Omental fat pad (tissue), 3 donors: ENCODE measurements at regions not wholly inside any gene's neighbourhood (a gene's known extent, or its start where the extent isn't known, plus 50 kb on each side); places are given as distances from the start of the nearest gene placed in this dataset.

Source experiments
- ATAC-seq: fragments of 150-250 bp; one replicate; pipeline ENCODE4 v1.9.1; 2016; ENCODE audit warnings: mild to moderate bottlenecking, moderate library complexity; ENCODE audit not compliant: low FRiP score
- DNase-seq: peaks from one replicate; pipeline ENCODE4 v3.0.0-alpha.2; 2019; ENCODE audit warnings: low spot score
- TF ChIP-seq, protein P1 (sequence below), 3 donors: fragments of 450-650 bp; IDR thresholded peaks; one replicate each; pipeline ENCODE4 v1.5.1; 2016 to 2017; ENCODE audit warnings: antibody characterized with exemption in 3 of 3, mild to moderate bottlenecking in 3 of 3, moderate library complexity in 2 of 3

DNA sequence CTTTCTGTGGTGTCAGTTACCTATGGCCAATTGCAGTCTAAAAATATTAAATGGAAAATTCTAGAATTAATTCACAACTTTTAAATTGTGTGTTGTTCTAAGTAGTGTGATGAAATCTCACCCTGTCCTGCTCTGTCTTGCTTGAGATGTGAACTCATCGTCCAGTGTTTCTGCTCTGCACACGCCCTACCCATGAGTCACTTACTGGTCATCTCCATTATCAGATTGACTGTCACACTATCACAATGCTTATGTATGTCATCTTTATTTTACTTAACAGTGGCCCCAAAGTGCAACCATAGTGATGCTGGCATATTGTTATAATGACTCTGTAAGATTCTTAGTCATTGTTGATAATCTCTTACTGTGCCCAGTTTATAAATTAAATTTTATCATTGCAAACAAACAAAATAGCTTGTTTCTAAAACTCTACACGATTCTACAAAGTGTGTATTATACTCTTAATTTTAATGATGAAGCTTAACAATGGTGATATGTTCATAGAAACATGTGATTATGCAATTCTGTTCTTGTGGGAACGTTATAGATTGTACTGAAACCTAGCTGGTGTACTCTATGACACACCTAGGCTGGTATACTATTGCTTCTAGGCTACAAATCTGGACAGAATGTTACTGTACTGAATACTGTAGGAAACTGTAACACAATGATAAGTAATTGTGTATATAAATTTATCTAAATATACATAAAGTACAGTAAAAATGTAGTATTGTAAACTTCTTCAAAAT, 1086.8 kb upstream of the PIK3C3 start:
- ATAC-seq (no peak), DNase-seq (no peak)
- TF ChIP-seq, protein P1, sequence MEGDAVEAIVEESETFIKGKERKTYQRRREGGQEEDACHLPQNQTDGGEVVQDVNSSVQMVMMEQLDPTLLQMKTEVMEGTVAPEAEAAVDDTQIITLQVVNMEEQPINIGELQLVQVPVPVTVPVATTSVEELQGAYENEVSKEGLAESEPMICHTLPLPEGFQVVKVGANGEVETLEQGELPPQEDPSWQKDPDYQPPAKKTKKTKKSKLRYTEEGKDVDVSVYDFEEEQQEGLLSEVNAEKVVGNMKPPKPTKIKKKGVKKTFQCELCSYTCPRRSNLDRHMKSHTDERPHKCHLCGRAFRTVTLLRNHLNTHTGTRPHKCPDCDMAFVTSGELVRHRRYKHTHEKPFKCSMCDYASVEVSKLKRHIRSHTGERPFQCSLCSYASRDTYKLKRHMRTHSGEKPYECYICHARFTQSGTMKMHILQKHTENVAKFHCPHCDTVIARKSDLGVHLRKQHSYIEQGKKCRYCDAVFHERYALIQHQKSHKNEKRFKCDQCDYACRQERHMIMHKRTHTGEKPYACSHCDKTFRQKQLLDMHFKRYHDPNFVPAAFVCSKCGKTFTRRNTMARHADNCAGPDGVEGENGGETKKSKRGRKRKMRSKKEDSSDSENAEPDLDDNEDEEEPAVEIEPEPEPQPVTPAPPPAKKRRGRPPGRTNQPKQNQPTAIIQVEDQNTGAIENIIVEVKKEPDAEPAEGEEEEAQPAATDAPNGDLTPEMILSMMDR (IDR thresholded peaks at IDR 0.05), result no peak

DNA sequence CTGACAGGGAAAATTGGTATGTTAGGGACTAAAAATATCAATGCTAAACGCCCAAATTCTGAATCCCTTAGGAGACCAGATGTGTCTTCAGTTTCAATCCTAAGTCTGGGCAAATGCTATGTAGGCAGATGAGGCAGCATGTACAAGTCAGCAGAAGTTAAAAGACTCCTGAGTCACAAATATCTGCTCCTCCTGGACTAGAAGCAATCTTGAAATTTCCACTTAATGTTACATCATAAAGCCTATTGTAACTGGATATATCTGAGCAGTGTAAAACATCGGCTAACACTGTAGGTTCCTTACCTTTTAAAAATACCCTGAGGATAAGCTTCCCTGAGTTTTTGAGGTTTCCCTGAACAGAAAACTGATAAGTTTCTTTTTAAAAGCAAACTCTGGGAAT, 1087.6 kb upstream of the PIK3C3 start:
- TF ChIP-seq, protein P1 (IDR thresholded peaks at IDR 0.05), result no peak
- DNase-seq (no peak), ATAC-seq (no peak)

DNA sequence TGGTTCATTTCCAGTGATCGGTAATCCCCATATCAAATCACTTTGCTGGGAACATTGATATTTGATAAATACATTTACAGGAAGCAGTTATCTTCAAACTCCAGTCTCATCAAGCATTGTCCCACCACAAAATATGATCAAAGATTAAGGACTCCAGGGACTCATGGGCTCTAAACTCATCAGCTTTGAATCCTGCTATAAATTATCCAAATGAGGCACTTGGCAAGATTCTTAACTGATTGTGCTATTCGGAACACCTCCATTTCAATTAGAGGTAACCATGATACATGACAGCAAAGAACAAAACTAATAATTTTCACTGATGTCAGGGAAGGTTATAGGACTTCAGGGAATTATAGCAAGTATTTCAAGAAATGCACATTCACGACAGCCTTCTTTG, 1088.1 kb upstream of the PIK3C3 start:
- no peak for ATAC-seq
- no peak for DNase-seq
- TF ChIP-seq, protein P1 (IDR thresholded peaks at IDR 0.05), result no peak

DNA sequence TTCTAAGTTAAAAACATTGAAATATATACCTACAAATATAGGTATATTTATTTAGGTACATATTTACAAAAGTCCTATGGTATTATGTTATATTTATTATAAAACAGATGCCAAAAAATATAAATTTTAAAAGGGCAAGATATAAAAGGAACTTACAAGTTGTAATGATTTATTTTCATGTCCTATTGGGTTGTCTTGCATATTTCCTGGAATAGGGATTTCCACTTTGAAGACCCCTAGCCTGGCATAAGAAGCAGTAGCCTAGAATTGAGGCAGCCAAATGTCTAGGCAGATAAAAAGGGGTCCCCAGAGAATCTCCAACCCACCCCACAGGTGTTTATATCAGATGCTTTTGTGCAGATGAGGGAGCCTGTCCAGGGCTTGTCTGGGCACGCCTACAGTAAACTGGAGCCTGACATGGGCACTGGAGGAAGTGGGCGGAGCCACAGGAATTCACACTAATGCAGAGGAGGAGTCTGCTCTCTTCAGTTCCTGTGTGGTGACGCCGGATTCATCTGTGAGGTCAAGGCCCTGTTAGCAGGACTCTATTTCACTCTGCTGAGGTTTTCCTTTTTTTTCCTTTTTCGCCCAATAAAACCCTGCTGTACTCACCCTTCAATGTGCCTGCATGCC, 1088.9 kb upstream of the PIK3C3 start:
- no peak for DNase-seq
- ATAC-seq, result no peak
- TF ChIP-seq, protein P1 (IDR thresholded peaks at IDR 0.05), result no peak

DNA sequence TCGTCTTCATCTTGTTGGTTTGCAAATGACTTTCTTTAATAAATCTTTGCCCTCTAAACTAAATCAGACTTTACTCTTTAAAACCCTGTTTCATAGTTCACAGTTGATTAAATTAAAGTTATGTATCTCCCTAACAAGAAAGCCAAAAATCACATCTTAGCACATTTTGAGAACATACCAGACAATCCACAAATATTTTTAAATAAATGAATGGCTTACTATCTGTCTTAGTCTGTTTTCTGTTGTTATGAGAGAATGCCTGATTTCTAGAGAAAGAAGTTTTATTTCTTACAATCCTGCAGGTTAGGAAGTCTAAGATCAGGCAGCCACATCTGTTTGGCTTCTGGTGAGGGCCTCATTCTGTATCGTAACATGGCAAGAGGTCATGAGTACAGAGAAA, 1090.2 kb upstream of the PIK3C3 start:
- ATAC-seq, result no peak
- TF ChIP-seq, protein P1 (IDR thresholded peaks at IDR 0.05), result no peak
- DNase-seq, result no peak

DNA sequence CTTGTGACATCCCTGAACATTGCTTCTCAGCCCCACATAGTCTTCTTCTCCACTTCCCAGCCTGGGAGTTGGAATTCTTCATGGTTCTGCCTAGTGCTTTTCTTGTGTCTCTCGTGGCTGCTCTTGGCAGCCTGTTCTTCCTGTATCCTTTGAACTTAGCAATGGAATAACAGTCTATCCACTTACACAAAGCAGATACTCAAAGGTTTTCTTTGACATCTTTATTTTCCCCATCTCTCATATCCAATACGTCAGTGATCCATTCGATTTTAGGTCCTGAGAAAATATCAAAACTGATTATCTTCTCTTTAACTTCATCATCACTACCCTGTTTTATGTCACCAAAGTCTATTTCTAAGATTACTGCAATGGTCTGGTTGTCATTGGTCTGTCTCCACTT, 1091.2 kb upstream of the PIK3C3 start:
- ATAC-seq, result no peak
- TF ChIP-seq, protein P1 (IDR thresholded peaks at IDR 0.05), result no peak

DNA sequence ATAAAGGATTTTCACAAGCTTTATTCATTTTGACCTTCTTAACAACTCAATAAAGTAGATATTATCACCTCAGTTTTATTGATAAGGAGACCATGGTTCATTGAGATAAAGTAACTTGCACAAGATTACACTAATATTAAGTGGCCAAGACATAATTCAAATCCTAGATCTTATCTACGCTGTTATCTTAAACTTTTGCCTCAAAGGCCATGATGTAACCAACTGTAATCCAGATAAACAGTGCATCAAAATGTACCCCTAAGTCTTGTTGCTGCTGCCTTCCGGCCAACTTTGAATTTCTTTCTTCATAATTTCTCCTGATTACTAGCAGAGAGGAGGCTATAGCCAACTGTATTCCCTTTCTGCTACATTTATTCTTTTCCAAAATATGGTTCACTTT, 1094.8 kb upstream of the PIK3C3 start:
- TF ChIP-seq, protein P1 (IDR thresholded peaks at IDR 0.05), result no peak
- DNase-seq, result no peak

More for the DNA sequence above, 1091.2 kb upstream of the PIK3C3 start:
- no peak for DNase-seq

More for the DNA sequence above, 1094.8 kb upstream of the PIK3C3 start:
- no peak for ATAC-seq
